GM23248 (cell line): ENCODE measurements at regions not wholly inside any gene's neighbourhood (a gene's known extent, or its start where the extent isn't known, plus 50 kb on each side); places are given as distances from the start of the nearest gene placed in this dataset.

Experiments
- EZH2 ChIP-seq: fragments of 200-600 bp; sonication (generic); IDR thresholded peaks from 2 replicates; pipeline ENCODE4 v1.6.1; 2018; ENCODE audit warnings: antibody characterized with exemption, mild to moderate bottlenecking; ENCODE audit not compliant: insufficient read depth, poor library complexity, severe bottlenecking
- EZH2phosphoT487 ChIP-seq: fragments of 200-600 bp; sonication (generic); IDR thresholded peaks from 2 replicates; pipeline ENCODE4 v1.6.1; 2018; ENCODE audit warnings: antibody characterized with exemption, moderate library complexity, mild to moderate bottlenecking, low read depth; ENCODE audit not compliant: insufficient read depth

- TF ChIP-seq EZH2 (no peak), EZH2phosphoT487 (no peak)
Measured at GRCh38 chr6:67190733-67191132, 1444.3 kb upstream of the ADGRB3 start.
